GM06990 (cell line): ENCODE measurements at regions not wholly inside any gene's neighbourhood (a gene's known extent, or its start where the extent isn't known, plus 50 kb on each side); places are given as distances from the start of the nearest gene placed in this dataset.

Source experiments
- DNase-seq: peaks from one replicate; pipeline ENCODE4 v3.0.0-alpha.2; 2011; ENCODE audit not compliant: insufficient read length; ENCODE audit errors: extremely low read depth
- H3K27me3 ChIP-seq: replicated peaks from 2 replicates; pipeline ENCODE4 v1.6.0; 2011; ENCODE audit warnings: low read length; ENCODE audit not compliant: control insufficient read depth, insufficient read depth
- H3K36me3 ChIP-seq: 2 replicates; pipeline ENCODE4 v1.5.1; 2011; ENCODE audit warnings: low read length; ENCODE audit not compliant: control insufficient read depth, insufficient read depth
- H3K4me3 ChIP-seq: replicated peaks from 2 replicates; pipeline ENCODE4 v1.5.1; 2011; ENCODE audit warnings: low read depth, mild to moderate bottlenecking, control low read depth, low read length
- CTCF ChIP-seq: IDR thresholded peaks from 2 replicates; pipeline ENCODE4 v1.5.1; 2011; ENCODE audit warnings: low read length, control low read depth, mild to moderate bottlenecking, inconsistent platforms; ENCODE audit not compliant: insufficient read depth, poor library complexity, severe bottlenecking

DNA sequence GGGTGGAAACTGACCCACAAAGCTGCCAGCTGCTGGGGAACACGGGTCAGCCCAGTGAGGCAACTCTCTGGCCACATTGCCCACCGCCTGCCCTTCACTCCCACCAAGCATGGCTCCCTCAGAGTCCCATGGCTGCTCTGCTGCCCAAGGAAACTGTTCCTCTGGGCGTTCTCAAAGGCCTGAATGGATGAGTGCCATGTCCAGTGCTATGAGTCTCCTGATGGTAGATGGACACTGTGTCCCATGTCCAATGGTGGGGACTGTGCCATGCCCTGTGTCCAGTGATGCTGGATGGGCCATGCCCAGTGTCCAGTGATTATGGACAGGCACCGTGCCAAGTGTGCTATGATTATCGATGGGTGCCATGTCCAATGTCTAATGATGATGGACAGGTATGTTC is 88.8 kb downstream of the ANKRD10 start:
- Histone ChIP-seq H3K4me3 (no peak overlapping the region), H3K36me3 (no peaks in the 10 kb centered on the region), H3K27me3 (no peaks in the 10 kb centered on the region)
- no peak for DNase-seq
- TF ChIP-seq CTCF, result no peak

GRCh38 chr13:110826861-110827672 is 87.8 kb downstream of the ANKRD10 start:
- no peak for TF ChIP-seq CTCF
- Histone ChIP-seq H3K4me3 (no peak overlapping the region), H3K27me3 (no peaks in the 10 kb centered on the region), H3K36me3 (no peaks in the 10 kb centered on the region)
- no peak for DNase-seq
